ENCODE measurements at regions not wholly inside any gene's neighbourhood (a gene's known extent, or its start where the extent isn't known, plus 50 kb on each side); places are given as distances from the start of the nearest gene placed in this dataset.

DNA sequence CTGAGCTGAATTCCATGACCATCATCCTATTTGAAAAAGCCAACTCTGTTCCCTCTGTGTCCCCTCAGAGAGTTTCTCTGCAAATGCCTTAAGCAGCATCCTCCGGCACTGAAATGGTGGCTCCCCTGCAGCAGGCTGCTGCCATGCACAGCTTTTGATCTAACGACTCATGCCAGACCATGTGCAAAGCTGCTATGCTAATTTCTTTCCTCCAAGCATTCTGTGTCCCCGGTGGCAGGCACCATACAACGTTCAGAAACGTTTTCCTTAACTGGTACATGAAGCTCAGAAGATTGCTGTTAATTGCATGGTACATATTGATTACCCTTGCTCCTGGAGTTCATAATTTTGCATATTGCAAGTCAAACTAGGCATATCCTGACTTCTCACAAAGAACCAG, 336.8 kb downstream of the RBM43 start:
- TF ChIP-seq CTCF (IDR thresholded peaks at IDR 0.05; ENCODE audit: low read depth, low read length) = no peak
- no peak for TF ChIP-seq MAX (IDR thresholded peaks at IDR 0.05; ENCODE audit: low read depth, low read length)
- TF ChIP-seq POLR2A (IDR thresholded peaks at IDR 0.05; ENCODE audit: extremely low read depth, insufficient read length) = no peak
- TF ChIP-seq MYC (IDR thresholded peaks at IDR 0.05; ENCODE audit: low read depth, low read length) = no peak

Measured in NB4 (cell line).